GM12801 (cell line): ENCODE measurements at regions not wholly inside any gene's neighbourhood (a gene's known extent, or its start where the extent isn't known, plus 50 kb on each side); places are given as distances from the start of the nearest gene placed in this dataset.

Experiments used
- TF ChIP-seq, protein P1 (sequence below): IDR thresholded peaks from one replicate; pipeline ENCODE4 v1.5.1; 2011; ENCODE audit warnings: control low read depth; ENCODE audit not compliant: insufficient read length; ENCODE audit errors: extremely low read depth

DNA sequence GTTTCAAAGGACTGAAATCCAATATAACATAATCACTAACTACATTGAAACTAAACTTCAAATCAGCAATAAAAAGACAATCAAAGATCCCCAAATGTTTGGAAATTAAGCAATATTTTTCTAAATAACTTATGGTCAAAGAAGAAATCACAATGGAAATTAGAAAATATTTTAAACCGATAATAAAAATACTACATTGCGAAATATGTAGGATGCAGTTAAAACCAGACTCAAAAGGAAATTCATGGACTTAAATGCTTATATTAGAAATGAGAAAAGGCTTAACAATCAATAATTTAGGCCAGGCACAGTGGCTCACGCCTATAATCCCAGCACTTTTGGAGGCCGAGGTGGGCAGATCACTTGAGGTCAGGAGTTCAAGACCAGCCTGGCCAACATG lies 79.0 kb upstream of the HAAO start:
- TF ChIP-seq, protein P1, sequence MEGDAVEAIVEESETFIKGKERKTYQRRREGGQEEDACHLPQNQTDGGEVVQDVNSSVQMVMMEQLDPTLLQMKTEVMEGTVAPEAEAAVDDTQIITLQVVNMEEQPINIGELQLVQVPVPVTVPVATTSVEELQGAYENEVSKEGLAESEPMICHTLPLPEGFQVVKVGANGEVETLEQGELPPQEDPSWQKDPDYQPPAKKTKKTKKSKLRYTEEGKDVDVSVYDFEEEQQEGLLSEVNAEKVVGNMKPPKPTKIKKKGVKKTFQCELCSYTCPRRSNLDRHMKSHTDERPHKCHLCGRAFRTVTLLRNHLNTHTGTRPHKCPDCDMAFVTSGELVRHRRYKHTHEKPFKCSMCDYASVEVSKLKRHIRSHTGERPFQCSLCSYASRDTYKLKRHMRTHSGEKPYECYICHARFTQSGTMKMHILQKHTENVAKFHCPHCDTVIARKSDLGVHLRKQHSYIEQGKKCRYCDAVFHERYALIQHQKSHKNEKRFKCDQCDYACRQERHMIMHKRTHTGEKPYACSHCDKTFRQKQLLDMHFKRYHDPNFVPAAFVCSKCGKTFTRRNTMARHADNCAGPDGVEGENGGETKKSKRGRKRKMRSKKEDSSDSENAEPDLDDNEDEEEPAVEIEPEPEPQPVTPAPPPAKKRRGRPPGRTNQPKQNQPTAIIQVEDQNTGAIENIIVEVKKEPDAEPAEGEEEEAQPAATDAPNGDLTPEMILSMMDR = no peak

DNA sequence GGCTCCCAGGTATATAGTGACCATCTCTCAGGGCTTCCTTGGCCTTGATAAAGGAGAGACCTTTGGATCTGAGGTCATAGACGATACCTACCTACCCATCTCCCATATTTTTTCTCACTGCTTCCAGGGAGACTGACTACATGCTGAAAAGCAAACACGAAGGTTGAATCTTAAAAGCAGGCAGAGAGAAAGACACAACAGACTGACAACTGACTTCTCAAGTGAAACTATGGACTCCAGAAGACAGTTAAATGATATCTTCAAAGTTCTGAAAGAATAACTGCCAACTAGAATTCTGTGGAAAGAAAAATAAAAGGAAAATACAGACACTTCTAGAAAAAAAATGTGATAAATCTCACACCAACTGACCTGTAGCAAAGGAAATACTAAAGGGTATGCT lies 76.5 kb upstream of the HAAO start:
- TF ChIP-seq, protein P1 = no peak

- TF ChIP-seq, protein P1 = no peak
Observed at GRCh38 chr2:42868096-42868495, 75.7 kb upstream of the HAAO start.

DNA sequence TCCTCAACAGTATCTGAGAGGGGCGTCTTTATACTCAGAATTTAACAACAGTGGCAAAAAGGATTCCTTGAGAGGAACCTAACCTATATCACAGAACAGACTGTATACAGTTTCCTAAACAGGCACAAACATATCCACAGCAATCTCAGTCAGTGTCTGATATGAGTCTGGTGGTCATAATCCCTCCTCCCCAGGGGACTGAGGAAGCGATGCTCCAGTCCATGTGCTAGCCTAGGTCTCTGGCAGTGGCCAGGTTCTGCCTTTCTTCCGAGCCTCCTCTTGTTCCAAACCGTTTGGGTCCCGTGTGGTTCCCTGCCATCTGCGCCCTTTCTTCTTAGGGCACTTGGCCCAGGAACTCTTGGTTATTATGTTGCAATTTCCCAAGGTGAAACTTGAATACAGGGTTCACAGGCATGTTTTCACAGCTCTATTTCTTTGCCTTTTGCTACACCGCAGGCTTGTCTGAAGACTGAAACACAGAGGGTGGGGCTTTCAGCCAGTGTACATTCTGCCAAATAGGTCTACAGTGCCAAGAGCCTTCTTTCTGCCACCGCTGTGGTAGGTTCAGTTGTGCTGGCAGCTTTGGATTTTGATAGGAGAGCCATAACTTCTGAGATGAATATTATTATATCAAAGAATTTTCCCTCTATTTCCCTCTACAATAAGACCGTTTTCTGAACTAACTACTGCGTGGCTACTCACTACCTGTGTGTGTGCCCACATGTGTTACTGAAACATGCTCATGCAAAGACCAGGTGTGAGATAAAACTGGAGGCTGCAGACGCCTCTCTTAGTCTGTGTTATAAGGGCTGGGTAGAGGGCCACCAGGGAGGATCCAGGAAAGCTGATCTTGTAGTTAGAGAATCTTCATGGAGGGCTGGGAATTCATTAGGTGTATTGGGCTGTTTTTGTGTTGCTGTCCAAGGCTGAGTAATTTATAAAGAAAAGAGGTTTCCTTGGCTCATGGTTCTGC lies 75.0 kb upstream of the HAAO start:
- TF ChIP-seq, protein P1 = no peak

DNA sequence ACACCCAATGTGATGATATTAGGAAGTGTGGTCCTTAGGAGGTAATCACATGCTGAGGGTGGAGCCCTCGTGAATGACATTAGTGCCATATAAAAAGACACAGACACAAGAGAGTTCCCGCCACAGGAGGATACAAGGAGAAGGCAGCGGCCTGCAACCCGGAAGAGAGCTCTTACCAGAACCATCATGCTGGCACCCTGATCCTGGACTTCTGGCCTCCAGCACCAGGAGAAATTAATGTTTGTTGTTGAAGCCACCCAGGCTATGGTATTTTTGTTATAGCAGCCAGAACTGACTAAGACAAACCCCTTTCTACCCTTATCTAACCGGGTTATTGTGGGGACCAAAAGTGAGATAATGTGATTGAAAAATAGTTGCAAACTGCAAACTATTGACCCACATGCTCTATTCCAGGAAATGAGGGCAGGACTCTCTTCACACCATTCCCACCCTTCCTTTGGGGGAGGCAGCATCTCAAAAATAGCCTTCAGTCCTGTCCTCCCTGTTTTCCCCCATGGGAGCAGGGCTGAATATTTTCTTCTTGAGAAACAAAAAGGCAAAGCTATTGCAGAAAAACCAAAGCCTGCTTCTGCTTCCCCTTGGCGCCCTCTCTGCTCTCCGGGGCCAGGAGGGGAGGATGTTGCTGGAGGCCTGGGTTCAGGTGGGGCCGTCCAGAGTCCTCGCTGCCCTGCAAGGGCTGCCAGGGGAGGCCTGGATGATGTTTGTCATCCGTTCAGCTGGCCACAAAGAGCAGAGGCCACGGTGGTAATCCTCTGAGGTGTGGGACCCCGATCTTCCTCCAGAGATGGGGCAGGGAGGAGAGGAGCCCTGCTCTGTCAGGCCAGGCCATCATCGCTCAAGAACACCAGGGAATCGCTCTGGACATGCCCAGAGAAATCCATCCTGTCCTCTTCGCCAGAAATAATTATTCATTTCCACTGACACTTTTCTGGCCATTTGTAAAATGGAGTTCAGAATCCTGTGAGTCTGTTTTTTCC lies 73.8 kb upstream of the HAAO start:
- TF ChIP-seq, protein P1 = no peak

DNA sequence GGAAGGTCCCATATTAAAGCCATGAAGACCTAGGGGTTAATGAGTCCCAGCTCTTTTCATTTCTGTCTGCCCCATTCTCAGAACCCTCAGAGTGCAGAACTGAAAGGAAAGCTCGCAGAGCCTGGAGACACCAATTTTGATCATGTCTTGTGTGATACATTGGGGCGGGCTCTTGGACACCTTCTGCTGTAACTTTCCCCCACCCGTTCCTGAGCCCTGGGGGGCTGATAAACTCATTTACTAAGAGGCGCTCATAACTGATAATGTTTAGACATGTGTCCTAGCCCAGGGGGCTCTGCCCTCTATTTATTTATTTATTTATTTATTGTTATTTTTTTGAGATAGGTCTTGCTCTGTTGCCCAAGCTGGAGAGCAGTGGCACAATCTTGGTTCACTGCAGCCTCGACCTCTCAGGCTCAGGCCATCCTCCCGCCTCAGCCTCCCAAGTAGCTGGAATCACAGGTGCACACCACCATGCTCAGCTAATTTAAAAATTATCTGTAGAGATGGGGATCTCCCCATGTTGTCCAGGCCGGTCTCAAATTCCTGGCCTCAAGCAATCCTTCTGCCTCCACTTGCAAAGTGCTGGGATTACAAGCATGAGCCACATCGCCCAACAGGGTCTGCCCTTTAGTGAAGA lies 72.4 kb upstream of the HAAO start:
- TF ChIP-seq, protein P1 = no peak
